Upper lobe of right lung (tissue), 1 donor: ENCODE measurements at regions not wholly inside any gene's neighbourhood (a gene's known extent, or its start where the extent isn't known, plus 50 kb on each side); places are given as distances from the start of the nearest gene placed in this dataset.

ENCODE experiments used
- ATAC-seq: fragments of 200-7000 bp; cut with Tn5 transposase; one replicate; pipeline ENCODE4 v1.9.1; 2020; ENCODE audit warnings: mild to moderate bottlenecking, moderate library complexity
- DNase-seq: peaks from one replicate; pipeline ENCODE4 v3.0.0-alpha.2; 2020
- H3K27ac ChIP-seq: fragments of 200-600 bp; one replicate; pipeline ENCODE4 v1.8.0; 2022
- H3K27me3 ChIP-seq: fragments of 200-600 bp; one replicate; pipeline ENCODE4 v1.8.0; 2022; ENCODE audit warnings: mild to moderate bottlenecking
- H3K36me3 ChIP-seq: fragments of 200-600 bp; one replicate; pipeline ENCODE4 v1.8.0; 2022
- H3K4me1 ChIP-seq: fragments of 200-600 bp; one replicate; pipeline ENCODE4 v1.8.0; 2022
- H3K4me3 ChIP-seq: fragments of 200-600 bp; one replicate; pipeline ENCODE4 v1.8.0; 2022; ENCODE audit warnings: mild to moderate bottlenecking
- H3K9me3 ChIP-seq: fragments of 200-600 bp; one replicate; pipeline ENCODE4 v1.8.0; 2022
- CTCF ChIP-seq: fragments of 200-600 bp; IDR thresholded peaks from one replicate; pipeline ENCODE4 v1.8.0; 2022; ENCODE audit warnings: antibody characterized with exemption
- intact Hi-C: fragments of 100-400 bp; cut with DNase I; formaldehyde crosslinking; loops from one replicate; pipeline ENCODE4 v1.11.0; 2022
- donor health status: DM: no; HTN: yes; CAD: no; lungs with severe emphysema.

- no peak for TF ChIP-seq CTCF
- intact Hi-C loops = no loop called here
- Histone ChIP-seq H3K4me1 (no peaks in the 10 kb centered on the region), H3K4me3 (no peak overlapping the region), H3K27me3 (no peaks in the 10 kb centered on the region), H3K9me3 (no peaks in the 10 kb centered on the region), H3K27ac (no peak overlapping the region), H3K36me3 (no peaks in the 10 kb centered on the region)
- DNase-seq (no peak), ATAC-seq (no peak)
These were observed 337.2 kb upstream of the NAV3 start for GRCh38 chr12:77493302-77494168.

- Histone ChIP-seq H3K4me1 (no peaks in the 10 kb centered on the region), H3K27me3 (no peaks in the 10 kb centered on the region), H3K27ac (no peak overlapping the region), H3K9me3 (no peaks in the 10 kb centered on the region), H3K4me3 (no peak overlapping the region), H3K36me3 (no peaks in the 10 kb centered on the region)
- DNase-seq (no peak), ATAC-seq (no peak)
- intact Hi-C loops = no loop called here
- no peak for TF ChIP-seq CTCF
These were observed 338.2 kb upstream of the NAV3 start for GRCh38 chr12:77492536-77492935.

GRCh38 chr12:77489331-77489970, 341.2 kb upstream of the NAV3 start:
- H3K36me3 ChIP-seq = no peaks in the 10 kb centered on the region
- TF ChIP-seq CTCF = no peak
- intact Hi-C loops = no loop called here
- no peaks in the 10 kb centered on the region for H3K4me1 ChIP-seq
- H3K27ac ChIP-seq = no peak overlapping the region
- H3K9me3 ChIP-seq = no peaks in the 10 kb centered on the region
- H3K27me3 ChIP-seq = no peaks in the 10 kb centered on the region
- ATAC-seq (no peak), DNase-seq (no peak)
- no peak overlapping the region for H3K4me3 ChIP-seq

- ATAC-seq (no peak), DNase-seq (no peak)
- TF ChIP-seq CTCF = no peak
- Histone ChIP-seq H3K27ac (no peak overlapping the region), H3K27me3 (no peaks in the 10 kb centered on the region), H3K4me3 (no peak overlapping the region), H3K4me1 (no peaks in the 10 kb centered on the region), H3K36me3 (no peaks in the 10 kb centered on the region), H3K9me3 (no peaks in the 10 kb centered on the region)
- intact Hi-C loops = no loop called here
These were observed 342.6 kb upstream of the NAV3 start for GRCh38 chr12:77488041-77488620.

- Histone ChIP-seq H3K9me3 (no peaks in the 10 kb centered on the region), H3K4me3 (no peak overlapping the region), H3K36me3 (no peaks in the 10 kb centered on the region), H3K27me3 (no peaks in the 10 kb centered on the region), H3K4me1 (no peaks in the 10 kb centered on the region), H3K27ac (no peak overlapping the region)
- intact Hi-C loops = no loop called here
- DNase-seq (no peak), ATAC-seq (no peak)
- no peak for TF ChIP-seq CTCF
These were observed 343.8 kb upstream of the NAV3 start for GRCh38 chr12:77486872-77487271.
